ENCODE measurements at regions not wholly inside any gene's neighbourhood (a gene's known extent, or its start where the extent isn't known, plus 50 kb on each side); places are given as distances from the start of the nearest gene placed in this dataset.

DNA sequence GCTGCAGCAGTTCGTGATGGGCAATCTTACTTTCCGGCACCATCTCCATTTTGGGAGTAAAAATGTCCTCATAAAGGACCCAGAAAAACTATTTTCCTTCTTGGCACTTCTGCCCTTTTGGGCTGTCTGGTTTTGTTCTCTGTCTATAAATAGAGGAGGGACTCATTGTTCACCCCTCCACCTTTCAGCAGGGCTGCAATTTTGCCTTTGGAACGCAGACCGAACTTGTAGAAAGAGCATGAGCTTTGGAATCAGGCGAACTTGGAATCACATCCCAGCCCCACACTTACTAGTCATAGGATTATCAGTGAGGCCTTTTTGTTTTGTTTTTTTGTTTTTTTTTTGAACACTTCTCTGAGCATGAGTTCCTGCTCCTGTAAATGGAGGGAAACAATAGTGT is 178.1 kb upstream of the IL12B start:
- Histone ChIP-seq H3K36me3 (ENCODE audit: control insufficient read depth in 4 of 4, insufficient read depth in 3 of 4, low read depth in 1 of 4, low read length in 3 of 4) (no peaks in the 10 kb centered on the region), H3K9ac (ENCODE audit: low read depth in 1 of 2, low read length in 2 of 2) (no peak overlapping the region), H3K27ac (ENCODE audit: low read depth in 1 of 2, low read length in 2 of 2) (no peak overlapping the region), H3K4me3 (ENCODE audit: low read depth in 1 of 3, low read length in 3 of 3) (no peak overlapping the region), H3K9me3 (ENCODE audit: control insufficient read depth in 4 of 4, low read length in 3 of 4) (no peaks in the 10 kb centered on the region), H3K4me1 (ENCODE audit: control insufficient read depth in 4 of 4, insufficient read depth in 4 of 4, low read length in 3 of 4) (peaks cover 0 to 10% (median 8%) of the 10 kb centered on the region in 4 donors), H3K27me3 (ENCODE audit: control insufficient read depth in 4 of 4, insufficient read depth in 4 of 4, low read length in 3 of 4) (no peaks in the 10 kb centered on the region)
- DNase-seq (ENCODE audit: low spot score), result no peak
- TF ChIP-seq FOXA1 (IDR thresholded peaks at IDR 0.05), result no peak
- no peak for TF ChIP-seq HNF4A (conservative IDR thresholded peaks at IDR 0.05)
- TF ChIP-seq EGR1 (IDR thresholded peaks at IDR 0.05; ENCODE audit: low read depth in 2 of 2), result no peak
- TF ChIP-seq SP1 (IDR thresholded peaks at IDR 0.05), result no peak
- TF ChIP-seq GABPA (IDR thresholded peaks at IDR 0.05 in 1 of 2, conservative IDR thresholded peaks at IDR 0.05 in 1 of 2), result no peak
- no peak for TF ChIP-seq YY1 (IDR thresholded peaks at IDR 0.05)
- TF ChIP-seq HNF4G (IDR thresholded peaks at IDR 0.05), result no peak
- 86% methylated on average over 5 of the region's 5 CpGs for WGBS

DNA sequence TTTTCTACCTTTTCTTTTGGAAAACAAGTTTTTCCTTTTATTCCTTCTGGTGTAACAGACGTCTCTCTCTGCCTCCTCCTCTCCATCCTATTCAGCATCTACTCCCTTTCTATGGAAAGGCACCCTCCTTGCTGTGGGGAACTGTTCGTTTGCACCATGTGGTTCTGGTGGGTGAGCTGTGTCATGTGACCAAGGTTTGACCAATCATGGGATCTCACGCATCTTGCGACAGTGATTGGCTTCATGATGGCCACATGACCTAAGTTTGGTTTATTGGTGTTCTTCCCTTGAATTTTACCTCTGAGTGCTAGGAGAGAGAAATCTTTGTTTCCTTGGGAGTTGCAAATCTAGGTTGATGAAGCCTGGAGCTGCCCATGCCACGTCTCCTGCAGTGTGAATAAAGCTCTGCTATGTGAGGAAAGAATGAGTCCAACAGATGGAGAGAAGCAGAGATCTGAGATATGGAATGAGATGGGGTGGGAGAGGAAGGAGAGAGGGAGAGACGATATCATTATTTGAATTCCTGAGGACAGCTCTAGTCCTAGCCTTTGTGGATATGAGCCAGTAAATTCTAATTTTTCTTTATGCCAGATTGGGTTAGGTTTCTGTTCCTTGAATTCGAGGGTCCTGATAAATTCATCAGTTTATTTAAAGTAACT is 178.8 kb upstream of the IL12B start:
- 85% methylated on average over 7 of the region's 7 CpGs for WGBS
- H3K9me3 ChIP-seq (ENCODE audit: control insufficient read depth in 4 of 4, low read length in 3 of 4), result no peaks in the 10 kb centered on the region
- H3K27ac ChIP-seq (ENCODE audit: low read depth in 1 of 2, low read length in 2 of 2), result no peak overlapping the region
- H3K27me3 ChIP-seq (ENCODE audit: control insufficient read depth in 4 of 4, insufficient read depth in 4 of 4, low read length in 3 of 4), result no peaks in the 10 kb centered on the region
- no peaks in the 10 kb centered on the region for H3K36me3 ChIP-seq (ENCODE audit: control insufficient read depth in 4 of 4, insufficient read depth in 3 of 4, low read depth in 1 of 4, low read length in 3 of 4)
- H3K4me1 ChIP-seq (ENCODE audit: control insufficient read depth in 4 of 4, insufficient read depth in 4 of 4, low read length in 3 of 4), result peaks cover 0 to 10% (median 8%) of the 10 kb centered on the region in 4 donors
- no peak overlapping the region for H3K9ac ChIP-seq (ENCODE audit: low read depth in 1 of 2, low read length in 2 of 2)
- no peak overlapping the region for H3K4me3 ChIP-seq (ENCODE audit: low read depth in 1 of 3, low read length in 3 of 3)
- no peak for DNase-seq (ENCODE audit: low spot score)
- no peak for TF ChIP-seq FOXA2 (IDR thresholded peaks at IDR 0.05)
- TF ChIP-seq HNF4G (IDR thresholded peaks at IDR 0.05), result no peak
- TF ChIP-seq, protein P1, sequence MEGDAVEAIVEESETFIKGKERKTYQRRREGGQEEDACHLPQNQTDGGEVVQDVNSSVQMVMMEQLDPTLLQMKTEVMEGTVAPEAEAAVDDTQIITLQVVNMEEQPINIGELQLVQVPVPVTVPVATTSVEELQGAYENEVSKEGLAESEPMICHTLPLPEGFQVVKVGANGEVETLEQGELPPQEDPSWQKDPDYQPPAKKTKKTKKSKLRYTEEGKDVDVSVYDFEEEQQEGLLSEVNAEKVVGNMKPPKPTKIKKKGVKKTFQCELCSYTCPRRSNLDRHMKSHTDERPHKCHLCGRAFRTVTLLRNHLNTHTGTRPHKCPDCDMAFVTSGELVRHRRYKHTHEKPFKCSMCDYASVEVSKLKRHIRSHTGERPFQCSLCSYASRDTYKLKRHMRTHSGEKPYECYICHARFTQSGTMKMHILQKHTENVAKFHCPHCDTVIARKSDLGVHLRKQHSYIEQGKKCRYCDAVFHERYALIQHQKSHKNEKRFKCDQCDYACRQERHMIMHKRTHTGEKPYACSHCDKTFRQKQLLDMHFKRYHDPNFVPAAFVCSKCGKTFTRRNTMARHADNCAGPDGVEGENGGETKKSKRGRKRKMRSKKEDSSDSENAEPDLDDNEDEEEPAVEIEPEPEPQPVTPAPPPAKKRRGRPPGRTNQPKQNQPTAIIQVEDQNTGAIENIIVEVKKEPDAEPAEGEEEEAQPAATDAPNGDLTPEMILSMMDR (IDR thresholded peaks at IDR 0.05; ENCODE audit: low read depth, low read length, missing input control), result no peak
- TF ChIP-seq, protein P2, sequence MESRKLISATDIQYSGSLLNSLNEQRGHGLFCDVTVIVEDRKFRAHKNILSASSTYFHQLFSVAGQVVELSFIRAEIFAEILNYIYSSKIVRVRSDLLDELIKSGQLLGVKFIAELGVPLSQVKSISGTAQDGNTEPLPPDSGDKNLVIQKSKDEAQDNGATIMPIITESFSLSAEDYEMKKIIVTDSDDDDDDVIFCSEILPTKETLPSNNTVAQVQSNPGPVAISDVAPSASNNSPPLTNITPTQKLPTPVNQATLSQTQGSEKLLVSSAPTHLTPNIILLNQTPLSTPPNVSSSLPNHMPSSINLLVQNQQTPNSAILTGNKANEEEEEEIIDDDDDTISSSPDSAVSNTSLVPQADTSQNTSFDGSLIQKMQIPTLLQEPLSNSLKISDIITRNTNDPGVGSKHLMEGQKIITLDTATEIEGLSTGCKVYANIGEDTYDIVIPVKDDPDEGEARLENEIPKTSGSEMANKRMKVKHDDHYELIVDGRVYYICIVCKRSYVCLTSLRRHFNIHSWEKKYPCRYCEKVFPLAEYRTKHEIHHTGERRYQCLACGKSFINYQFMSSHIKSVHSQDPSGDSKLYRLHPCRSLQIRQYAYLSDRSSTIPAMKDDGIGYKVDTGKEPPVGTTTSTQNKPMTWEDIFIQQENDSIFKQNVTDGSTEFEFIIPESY (IDR thresholded peaks at IDR 0.05), result no peak
- TF ChIP-seq, protein P3, sequence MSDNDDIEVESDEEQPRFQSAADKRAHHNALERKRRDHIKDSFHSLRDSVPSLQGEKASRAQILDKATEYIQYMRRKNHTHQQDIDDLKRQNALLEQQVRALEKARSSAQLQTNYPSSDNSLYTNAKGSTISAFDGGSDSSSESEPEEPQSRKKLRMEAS (IDR thresholded peaks at IDR 0.05), result no peak
- TF ChIP-seq EGR1 (IDR thresholded peaks at IDR 0.05; ENCODE audit: low read depth in 2 of 2), result no peak
- TF ChIP-seq RXRA (IDR thresholded peaks at IDR 0.05), result no peak
- TF ChIP-seq HNF4A (conservative IDR thresholded peaks at IDR 0.05), result no peak
- no peak for TF ChIP-seq SP1 (IDR thresholded peaks at IDR 0.05)
- TF ChIP-seq NR2F2 (IDR thresholded peaks at IDR 0.05), result no peak
- TF ChIP-seq, protein P4, sequence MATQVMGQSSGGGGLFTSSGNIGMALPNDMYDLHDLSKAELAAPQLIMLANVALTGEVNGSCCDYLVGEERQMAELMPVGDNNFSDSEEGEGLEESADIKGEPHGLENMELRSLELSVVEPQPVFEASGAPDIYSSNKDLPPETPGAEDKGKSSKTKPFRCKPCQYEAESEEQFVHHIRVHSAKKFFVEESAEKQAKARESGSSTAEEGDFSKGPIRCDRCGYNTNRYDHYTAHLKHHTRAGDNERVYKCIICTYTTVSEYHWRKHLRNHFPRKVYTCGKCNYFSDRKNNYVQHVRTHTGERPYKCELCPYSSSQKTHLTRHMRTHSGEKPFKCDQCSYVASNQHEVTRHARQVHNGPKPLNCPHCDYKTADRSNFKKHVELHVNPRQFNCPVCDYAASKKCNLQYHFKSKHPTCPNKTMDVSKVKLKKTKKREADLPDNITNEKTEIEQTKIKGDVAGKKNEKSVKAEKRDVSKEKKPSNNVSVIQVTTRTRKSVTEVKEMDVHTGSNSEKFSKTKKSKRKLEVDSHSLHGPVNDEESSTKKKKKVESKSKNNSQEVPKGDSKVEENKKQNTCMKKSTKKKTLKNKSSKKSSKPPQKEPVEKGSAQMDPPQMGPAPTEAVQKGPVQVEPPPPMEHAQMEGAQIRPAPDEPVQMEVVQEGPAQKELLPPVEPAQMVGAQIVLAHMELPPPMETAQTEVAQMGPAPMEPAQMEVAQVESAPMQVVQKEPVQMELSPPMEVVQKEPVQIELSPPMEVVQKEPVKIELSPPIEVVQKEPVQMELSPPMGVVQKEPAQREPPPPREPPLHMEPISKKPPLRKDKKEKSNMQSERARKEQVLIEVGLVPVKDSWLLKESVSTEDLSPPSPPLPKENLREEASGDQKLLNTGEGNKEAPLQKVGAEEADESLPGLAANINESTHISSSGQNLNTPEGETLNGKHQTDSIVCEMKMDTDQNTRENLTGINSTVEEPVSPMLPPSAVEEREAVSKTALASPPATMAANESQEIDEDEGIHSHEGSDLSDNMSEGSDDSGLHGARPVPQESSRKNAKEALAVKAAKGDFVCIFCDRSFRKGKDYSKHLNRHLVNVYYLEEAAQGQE (IDR thresholded peaks at IDR 0.05), result no peak
- TF ChIP-seq, protein P5, sequence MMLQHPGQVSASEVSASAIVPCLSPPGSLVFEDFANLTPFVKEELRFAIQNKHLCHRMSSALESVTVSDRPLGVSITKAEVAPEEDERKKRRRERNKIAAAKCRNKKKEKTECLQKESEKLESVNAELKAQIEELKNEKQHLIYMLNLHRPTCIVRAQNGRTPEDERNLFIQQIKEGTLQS (IDR thresholded peaks at IDR 0.05), result no peak
- TF ChIP-seq FOXA1 (IDR thresholded peaks at IDR 0.05), result no peak
- TF ChIP-seq YY1 (IDR thresholded peaks at IDR 0.05), result no peak
- TF ChIP-seq GABPA (IDR thresholded peaks at IDR 0.05 in 1 of 2, conservative IDR thresholded peaks at IDR 0.05 in 1 of 2), result no peak
- TF ChIP-seq JUND (IDR thresholded peaks at IDR 0.05), result no peak
- no peak for TF ChIP-seq RAD21 (IDR thresholded peaks at IDR 0.05)
- no peak for TF ChIP-seq TAF1 (conservative IDR thresholded peaks at IDR 0.05)
